Transverse colon (tissue), 3 donors: ENCODE measurements at regions not wholly inside any gene's neighbourhood (a gene's known extent, or its start where the extent isn't known, plus 50 kb on each side); places are given as distances from the start of the nearest gene placed in this dataset.
"Not testable (repeated sequence)": the region's sequence is repeated elsewhere in the genome, so short reads cannot be mapped to it uniquely, and the experiment has no call there.

Source experiments
- CTCF ChIP-seq, 5 experiments: fragments of 200-600 bp in 3 of 5; fragments of 450-650 bp in 2 of 5; sonication (generic) in 3 of 5; IDR thresholded peaks; 1 replicate in 2 of 5; 2 replicates in 3 of 5; pipeline ENCODE4 v1.5.1; 2016 to 2017; ENCODE audit warnings: antibody characterized with exemption in 5 of 5, inconsistent platforms in 3 of 5, mild to moderate bottlenecking in 2 of 5, moderate library complexity in 1 of 5
- EP300 ChIP-seq: sonication (generic); formaldehyde crosslinking; IDR thresholded peaks from one replicate; pipeline ENCODE4 v1.6.1; 2017; ENCODE audit warnings: antibody characterized with exemption, low read depth

DNA sequence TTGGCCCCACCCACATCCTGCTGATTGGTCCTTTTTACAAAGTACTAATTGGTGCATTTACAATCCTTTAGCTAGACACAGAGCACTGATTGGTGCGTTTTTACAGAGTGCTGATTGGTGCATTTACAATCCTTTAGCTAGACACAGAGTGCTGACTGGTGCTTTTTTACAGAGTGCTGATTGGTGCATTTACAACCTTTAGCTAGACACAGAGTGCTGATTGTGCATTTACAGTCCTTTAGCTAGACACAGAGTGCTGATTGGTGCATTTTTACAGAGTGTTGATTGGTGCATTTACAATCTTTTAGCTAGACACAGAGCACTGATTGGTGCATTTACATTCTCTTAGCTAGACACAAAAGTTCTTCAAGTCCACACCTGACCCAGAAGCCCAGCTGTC lies 144.2 kb upstream of the XIRP2 start:
- TF ChIP-seq CTCF (IDR thresholded peaks at IDR 0.05); EP300: not testable (repeated sequence)
